ENCODE measurements at regions not wholly inside any gene's neighbourhood (a gene's known extent, or its start where the extent isn't known, plus 50 kb on each side); places are given as distances from the start of the nearest gene placed in this dataset.

DNA sequence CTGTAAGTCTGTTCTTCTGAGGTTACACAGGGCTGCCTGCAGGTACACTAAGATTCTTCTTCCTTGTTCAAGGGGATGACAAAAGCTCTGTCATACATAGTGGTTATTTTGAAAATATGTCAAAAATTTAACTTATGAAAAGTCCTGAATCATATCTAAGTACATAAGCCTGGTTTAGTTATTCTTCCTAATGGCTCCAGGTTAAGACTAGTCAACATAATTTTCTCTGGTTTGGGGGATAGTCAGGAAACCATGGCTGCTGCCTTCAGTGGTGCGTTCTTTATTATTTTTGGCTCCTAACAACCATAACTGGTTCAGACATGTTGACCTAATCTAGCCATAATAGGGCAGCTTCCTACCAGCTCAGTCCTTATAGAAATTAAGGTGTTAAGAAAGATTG, 257.4 kb upstream of the DDI1 start:
- TF ChIP-seq, protein P1, sequence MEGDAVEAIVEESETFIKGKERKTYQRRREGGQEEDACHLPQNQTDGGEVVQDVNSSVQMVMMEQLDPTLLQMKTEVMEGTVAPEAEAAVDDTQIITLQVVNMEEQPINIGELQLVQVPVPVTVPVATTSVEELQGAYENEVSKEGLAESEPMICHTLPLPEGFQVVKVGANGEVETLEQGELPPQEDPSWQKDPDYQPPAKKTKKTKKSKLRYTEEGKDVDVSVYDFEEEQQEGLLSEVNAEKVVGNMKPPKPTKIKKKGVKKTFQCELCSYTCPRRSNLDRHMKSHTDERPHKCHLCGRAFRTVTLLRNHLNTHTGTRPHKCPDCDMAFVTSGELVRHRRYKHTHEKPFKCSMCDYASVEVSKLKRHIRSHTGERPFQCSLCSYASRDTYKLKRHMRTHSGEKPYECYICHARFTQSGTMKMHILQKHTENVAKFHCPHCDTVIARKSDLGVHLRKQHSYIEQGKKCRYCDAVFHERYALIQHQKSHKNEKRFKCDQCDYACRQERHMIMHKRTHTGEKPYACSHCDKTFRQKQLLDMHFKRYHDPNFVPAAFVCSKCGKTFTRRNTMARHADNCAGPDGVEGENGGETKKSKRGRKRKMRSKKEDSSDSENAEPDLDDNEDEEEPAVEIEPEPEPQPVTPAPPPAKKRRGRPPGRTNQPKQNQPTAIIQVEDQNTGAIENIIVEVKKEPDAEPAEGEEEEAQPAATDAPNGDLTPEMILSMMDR (conservative IDR thresholded peaks at IDR 0.05): no peak
- no peak for TF ChIP-seq EZH2 (IDR thresholded peaks at IDR 0.05; ENCODE audit: low read depth)

Measured in PC-9 (cell line).